ENCODE measurements at regions not wholly inside any gene's neighbourhood (a gene's known extent, or its start where the extent isn't known, plus 50 kb on each side); places are given as distances from the start of the nearest gene placed in this dataset.

- H3K4me2 ChIP-seq: no peak overlapping the region
- Mint-ChIP-seq H3K27ac (no peak overlapping the region), H3K27me3 (ENCODE audit: insufficient read depth, low read depth, poor library complexity) (peaks cover 3% of the 10 kb centered on the region), H3K4me3 (no peak overlapping the region), H3K4me1 (no peaks in the 10 kb centered on the region), H3K9me3 (peaks cover 99% of the 10 kb centered on the region), H3K36me3 (ENCODE audit: low read depth) (peaks cover 44% of the 10 kb centered on the region)
- no peaks in the 10 kb centered on the region for H3K27me3 ChIP-seq (ENCODE audit: insufficient read depth)
- H4K20me1 ChIP-seq (replicated peaks; ENCODE audit: insufficient read depth): no peaks in the 10 kb centered on the region
- DNase-seq (ENCODE audit: low spot score) (no peak), ATAC-seq (no peak)
- H3K4me3 ChIP-seq: no peak overlapping the region
- no peak overlapping the region for H3K27ac ChIP-seq (ENCODE audit: low read depth)
- no peaks in the 10 kb centered on the region for H3F3A ChIP-seq (replicated peaks; ENCODE audit: low read depth)
- no peak for TF ChIP-seq CREB1 (CRISPR knock-in tag; IDR thresholded peaks at IDR 0.05; ENCODE audit: low read depth)
- TF ChIP-seq NANOG (IDR thresholded peaks at IDR 0.05; ENCODE audit: borderline replicate concordance): no peak
- no peak for TF ChIP-seq EZH2phosphoT487 (IDR thresholded peaks at IDR 0.05; ENCODE audit: unreplicated experiment)
- TF ChIP-seq ZNF462 (CRISPR knock-in tag; IDR thresholded peaks at IDR 0.05): no peak
- TF ChIP-seq STAT1 (IDR thresholded peaks at IDR 0.05; ENCODE audit: unreplicated experiment): no peak
- TF ChIP-seq ZNF331 (CRISPR knock-in tag; IDR thresholded peaks at IDR 0.05; ENCODE audit: low read depth): no peak
- TF ChIP-seq POLR2AphosphoS5 (IDR thresholded peaks at IDR 0.05; ENCODE audit: low read depth): no peak
- no peak for TF ChIP-seq EZH2 (IDR thresholded peaks at IDR 0.05; ENCODE audit: low read depth, unreplicated experiment)
- no peak for TF ChIP-seq CTCF (conservative IDR thresholded peaks at IDR 0.05; ENCODE audit: low read depth in 2 of 2)
- TF ChIP-seq REST (IDR thresholded peaks at IDR 0.05; ENCODE audit: unreplicated experiment): no peak
- TF ChIP-seq, protein P1, sequence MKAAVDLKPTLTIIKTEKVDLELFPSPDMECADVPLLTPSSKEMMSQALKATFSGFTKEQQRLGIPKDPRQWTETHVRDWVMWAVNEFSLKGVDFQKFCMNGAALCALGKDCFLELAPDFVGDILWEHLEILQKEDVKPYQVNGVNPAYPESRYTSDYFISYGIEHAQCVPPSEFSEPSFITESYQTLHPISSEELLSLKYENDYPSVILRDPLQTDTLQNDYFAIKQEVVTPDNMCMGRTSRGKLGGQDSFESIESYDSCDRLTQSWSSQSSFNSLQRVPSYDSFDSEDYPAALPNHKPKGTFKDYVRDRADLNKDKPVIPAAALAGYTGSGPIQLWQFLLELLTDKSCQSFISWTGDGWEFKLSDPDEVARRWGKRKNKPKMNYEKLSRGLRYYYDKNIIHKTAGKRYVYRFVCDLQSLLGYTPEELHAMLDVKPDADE (IDR thresholded peaks at IDR 0.05): no peak
- no peak for TF ChIP-seq ZNF114 (CRISPR knock-in tag; IDR thresholded peaks at IDR 0.05)
- no peak for TF ChIP-seq JUNB (IDR thresholded peaks at IDR 0.05; ENCODE audit: unreplicated experiment)
- no peaks in the 10 kb centered on the region for H3K79me2 ChIP-seq (replicated peaks; ENCODE audit: insufficient read depth)
- H3K9me2 ChIP-seq (ENCODE audit: insufficient read depth): no peaks in the 10 kb centered on the region
- H3K36me3 ChIP-seq (ENCODE audit: insufficient read depth): no peaks in the 10 kb centered on the region; the same call in 1 of the 2 replicates
- H3K4me1 ChIP-seq (ENCODE audit: insufficient read depth): no peaks in the 10 kb centered on the region
- no peak overlapping the region for H2AFZ ChIP-seq
Observed at GRCh38 chr20:43295263-43295662, 105.6 kb upstream of the PTPRT start.

Data from GM23338 (cell line).